ENCODE measurements at regions not wholly inside any gene's neighbourhood (a gene's known extent, or its start where the extent isn't known, plus 50 kb on each side); places are given as distances from the start of the nearest gene placed in this dataset.

- Histone ChIP-seq H3K9me3 (ENCODE audit: control insufficient read depth in 2 of 2, insufficient read depth in 1 of 2, low read length in 1 of 2) (no peaks in the 10 kb centered on the region), H3K4me1 (ENCODE audit: control insufficient read depth in 2 of 2, insufficient read depth in 2 of 2, low read length in 2 of 2) (no peaks in the 10 kb centered on the region), H3K27ac (ENCODE audit: low read depth in 1 of 2, low read length in 1 of 2) (no peak overlapping the region), H3K4me3 (ENCODE audit: low read length in 2 of 2) (no peak overlapping the region), H3K36me3 (ENCODE audit: control insufficient read depth in 2 of 2, insufficient read depth in 2 of 2, low read length in 1 of 2) (no peaks in the 10 kb centered on the region), H3K27me3 (ENCODE audit: control insufficient read depth in 2 of 2, insufficient read depth in 1 of 2, low read length in 1 of 2) (peaks cover 0 to 5% of the 10 kb centered on the region in 2 donors)
- DNase-seq (ENCODE audit: low read depth in 6 of 9, low spot score in 9 of 9), result no peak
- 84% methylated on average over 3 of the region's 3 CpGs for WGBS
Observed at GRCh38 chr20:58140787-58141425, 87.5 kb downstream of the ANKRD60 start.

DNA sequence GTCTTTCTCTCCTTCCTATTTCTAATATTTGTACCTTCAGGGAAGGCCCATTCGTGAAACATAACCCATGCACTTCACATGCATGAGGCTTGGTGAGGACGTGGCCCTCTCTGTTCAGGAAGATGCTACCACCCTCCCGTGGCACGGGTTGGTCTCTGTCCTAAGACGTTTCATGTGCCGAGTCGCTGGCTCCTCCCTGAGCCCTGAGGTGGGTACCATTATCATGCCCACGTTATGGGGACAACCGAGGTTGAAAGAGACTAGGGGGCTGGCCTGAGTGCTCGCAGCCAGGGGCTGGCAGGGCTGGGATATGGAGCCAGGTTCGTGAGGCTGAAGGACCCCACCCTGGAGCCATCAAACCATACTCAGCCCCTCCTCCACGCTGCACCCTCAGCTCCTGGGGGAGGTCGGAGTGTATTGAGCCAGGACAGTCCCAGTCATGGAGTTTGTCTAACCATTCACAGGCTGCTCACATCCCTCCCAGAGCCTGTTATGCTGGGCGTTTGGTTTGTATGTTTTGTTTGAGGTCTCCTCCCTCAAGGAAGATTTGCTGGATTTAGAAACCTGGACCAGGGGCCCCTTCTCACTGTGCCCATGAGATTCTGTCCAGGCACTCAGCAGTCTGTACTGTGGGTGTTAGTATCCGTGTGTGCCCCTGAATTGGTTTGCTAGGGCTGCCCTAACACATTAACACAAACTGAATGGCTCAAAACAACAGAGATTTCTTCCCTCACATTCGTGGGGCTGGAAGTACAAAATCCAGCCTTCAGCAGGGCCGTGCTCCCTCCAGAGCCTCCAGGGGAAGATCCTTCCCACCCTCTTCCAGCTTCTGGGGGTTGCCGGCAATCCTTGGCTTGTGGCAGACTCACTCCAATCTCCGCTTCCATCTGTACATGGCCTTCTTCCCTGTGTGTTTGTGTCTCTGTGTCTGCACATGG, 88.3 kb downstream of the ANKRD60 start:
- Histone ChIP-seq H3K27me3 (ENCODE audit: control insufficient read depth in 2 of 2, insufficient read depth in 1 of 2, low read length in 1 of 2) (peaks cover 0 to 12% of the 10 kb centered on the region in 2 donors), H3K36me3 (ENCODE audit: control insufficient read depth in 2 of 2, insufficient read depth in 2 of 2, low read length in 1 of 2) (no peaks in the 10 kb centered on the region), H3K4me1 (ENCODE audit: control insufficient read depth in 2 of 2, insufficient read depth in 2 of 2, low read length in 2 of 2) (no peaks in the 10 kb centered on the region), H3K27ac (ENCODE audit: low read depth in 1 of 2, low read length in 1 of 2) (no peak overlapping the region), H3K4me3 (ENCODE audit: low read length in 2 of 2) (no peak overlapping the region), H3K9me3 (ENCODE audit: control insufficient read depth in 2 of 2, insufficient read depth in 1 of 2, low read length in 1 of 2) (no peaks in the 10 kb centered on the region)
- 92% methylated on average over 19 of the region's 19 CpGs for WGBS
- DNase-seq (ENCODE audit: low read depth in 6 of 9, low spot score in 9 of 9), result no peak

DNA sequence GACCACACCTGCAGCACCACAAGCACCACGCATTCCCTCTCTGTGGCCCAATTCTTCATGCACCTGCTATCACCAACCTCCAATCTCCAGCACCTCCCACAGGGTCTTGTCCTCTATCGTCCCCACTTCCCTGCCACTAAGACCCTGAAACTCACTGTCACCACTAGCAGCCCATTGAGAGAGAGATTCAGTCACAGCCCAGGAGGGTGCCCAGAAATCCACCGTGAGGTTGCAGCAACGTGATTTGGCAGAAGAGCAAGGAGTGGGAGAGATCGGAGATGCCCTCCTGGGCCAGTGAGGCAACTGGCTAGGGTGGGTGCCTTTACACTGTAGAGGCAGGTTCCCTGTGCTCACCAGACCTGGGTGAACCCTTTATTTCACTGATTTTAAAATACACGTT, 90.1 kb downstream of the ANKRD60 start:
- Histone ChIP-seq H3K36me3 (ENCODE audit: control insufficient read depth in 2 of 2, insufficient read depth in 2 of 2, low read length in 1 of 2) (no peaks in the 10 kb centered on the region), H3K4me1 (ENCODE audit: control insufficient read depth in 2 of 2, insufficient read depth in 2 of 2, low read length in 2 of 2) (no peaks in the 10 kb centered on the region), H3K27ac (ENCODE audit: low read depth in 1 of 2, low read length in 1 of 2) (no peak overlapping the region), H3K27me3 (ENCODE audit: control insufficient read depth in 2 of 2, insufficient read depth in 1 of 2, low read length in 1 of 2) (peaks cover 4 to 15% of the 10 kb centered on the region in 2 donors), H3K9me3 (ENCODE audit: control insufficient read depth in 2 of 2, insufficient read depth in 1 of 2, low read length in 1 of 2) (no peaks in the 10 kb centered on the region), H3K4me3 (ENCODE audit: low read length in 2 of 2) (no peak overlapping the region)
- WGBS, result 92% methylated on average over 6 of the region's 6 CpGs
- no peak for DNase-seq (ENCODE audit: low read depth in 6 of 9, low spot score in 9 of 9)

DNA sequence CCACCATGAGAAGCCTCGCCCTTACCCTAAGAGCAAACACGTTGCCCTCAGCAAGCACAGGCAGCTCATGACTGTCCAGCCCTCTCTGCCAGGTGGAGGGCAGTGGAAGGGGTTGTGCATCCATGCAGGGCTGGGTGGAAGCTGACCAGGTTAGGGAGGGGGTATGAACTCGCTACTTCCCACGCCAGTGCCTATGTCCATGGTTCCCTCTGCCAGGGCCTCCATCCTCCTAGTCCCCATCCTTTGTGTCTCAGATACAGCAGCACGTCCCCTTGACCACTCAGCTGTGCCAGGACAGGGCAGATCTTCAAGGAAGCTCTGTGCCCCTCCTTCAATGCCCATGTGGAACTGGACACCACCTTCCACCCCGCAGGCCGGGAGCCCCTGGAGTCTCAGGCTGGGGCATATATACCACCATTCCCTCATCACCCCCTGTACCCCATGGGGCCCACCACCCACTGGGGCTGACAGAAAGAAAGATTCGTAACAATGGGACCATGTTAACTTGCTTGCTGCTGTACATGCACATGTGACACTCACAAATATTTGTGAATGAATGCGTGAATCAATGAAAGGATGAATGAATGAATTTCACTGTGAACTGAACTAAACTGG, 90.7 kb downstream of the ANKRD60 start:
- no peak for DNase-seq (ENCODE audit: low read depth in 6 of 9, low spot score in 9 of 9)
- no peaks in the 10 kb centered on the region for H3K9me3 ChIP-seq (ENCODE audit: control insufficient read depth in 2 of 2, insufficient read depth in 1 of 2, low read length in 1 of 2)
- H3K27me3 ChIP-seq (ENCODE audit: control insufficient read depth in 2 of 2, insufficient read depth in 1 of 2, low read length in 1 of 2), result peaks cover 7 to 15% of the 10 kb centered on the region in 2 donors
- no peak overlapping the region for H3K4me3 ChIP-seq (ENCODE audit: low read length in 2 of 2)
- H3K36me3 ChIP-seq (ENCODE audit: control insufficient read depth in 2 of 2, insufficient read depth in 2 of 2, low read length in 1 of 2), result no peaks in the 10 kb centered on the region
- 94% methylated on average over 9 of the region's 9 CpGs for WGBS
- H3K4me1 ChIP-seq (ENCODE audit: control insufficient read depth in 2 of 2, insufficient read depth in 2 of 2, low read length in 2 of 2), result no peaks in the 10 kb centered on the region
- no peak overlapping the region for H3K27ac ChIP-seq (ENCODE audit: low read depth in 1 of 2, low read length in 1 of 2)

GRCh38 chr20:58137236-58137635, 91.2 kb downstream of the ANKRD60 start:
- no peak for DNase-seq (ENCODE audit: low read depth in 6 of 9, low spot score in 9 of 9)
- no peak overlapping the region for H3K4me3 ChIP-seq (ENCODE audit: low read length in 2 of 2)
- H3K27me3 ChIP-seq (ENCODE audit: control insufficient read depth in 2 of 2, insufficient read depth in 1 of 2, low read length in 1 of 2), result peaks cover 9 to 19% of the 10 kb centered on the region in 2 donors
- WGBS, result 96% methylated on average over 7 of the region's 7 CpGs
- H3K27ac ChIP-seq (ENCODE audit: low read depth in 1 of 2, low read length in 1 of 2), result no peak overlapping the region
- no peaks in the 10 kb centered on the region for H3K4me1 ChIP-seq (ENCODE audit: control insufficient read depth in 2 of 2, insufficient read depth in 2 of 2, low read length in 2 of 2)
- no peaks in the 10 kb centered on the region for H3K36me3 ChIP-seq (ENCODE audit: control insufficient read depth in 2 of 2, insufficient read depth in 2 of 2, low read length in 1 of 2)
- no peaks in the 10 kb centered on the region for H3K9me3 ChIP-seq (ENCODE audit: control insufficient read depth in 2 of 2, insufficient read depth in 1 of 2, low read length in 1 of 2)

- Histone ChIP-seq H3K27ac (ENCODE audit: low read depth in 1 of 2, low read length in 1 of 2) (no peak overlapping the region), H3K4me3 (ENCODE audit: low read length in 2 of 2) (no peak overlapping the region), H3K27me3 (ENCODE audit: control insufficient read depth in 2 of 2, insufficient read depth in 1 of 2, low read length in 1 of 2) (peaks cover 9 to 27% of the 10 kb centered on the region in 2 donors), H3K4me1 (ENCODE audit: control insufficient read depth in 2 of 2, insufficient read depth in 2 of 2, low read length in 2 of 2) (no peaks in the 10 kb centered on the region), H3K36me3 (ENCODE audit: control insufficient read depth in 2 of 2, insufficient read depth in 2 of 2, low read length in 1 of 2) (no peaks in the 10 kb centered on the region), H3K9me3 (ENCODE audit: control insufficient read depth in 2 of 2, insufficient read depth in 1 of 2, low read length in 1 of 2) (no peaks in the 10 kb centered on the region)
- WGBS, result 65% methylated on average over 5 of the region's 5 CpGs
- DNase-seq (ENCODE audit: low read depth in 6 of 9, low spot score in 9 of 9), result no peak
Observed at GRCh38 chr20:58136149-58136484, 92.3 kb downstream of the ANKRD60 start.

GRCh38 chr20:58135441-58136148, 92.9 kb downstream of the ANKRD60 start:
- no peak for DNase-seq (ENCODE audit: low read depth in 6 of 9, low spot score in 9 of 9)
- Histone ChIP-seq H3K27ac (ENCODE audit: low read depth in 1 of 2, low read length in 1 of 2) (no peak overlapping the region), H3K4me3 (ENCODE audit: low read length in 2 of 2) (no peak overlapping the region), H3K4me1 (ENCODE audit: control insufficient read depth in 2 of 2, insufficient read depth in 2 of 2, low read length in 2 of 2) (no peaks in the 10 kb centered on the region), H3K36me3 (ENCODE audit: control insufficient read depth in 2 of 2, insufficient read depth in 2 of 2, low read length in 1 of 2) (no peaks in the 10 kb centered on the region), H3K27me3 (ENCODE audit: control insufficient read depth in 2 of 2, insufficient read depth in 1 of 2, low read length in 1 of 2) (peaks cover 9 to 32% of the 10 kb centered on the region in 2 donors), H3K9me3 (ENCODE audit: control insufficient read depth in 2 of 2, insufficient read depth in 1 of 2, low read length in 1 of 2) (no peaks in the 10 kb centered on the region)
- 38% methylated on average over 16 of the region's 16 CpGs for WGBS

GRCh38 chr20:58133020-58133808, 95.2 kb downstream of the ANKRD60 start:
- no peaks in the 10 kb centered on the region for H3K9me3 ChIP-seq (ENCODE audit: control insufficient read depth in 2 of 2, insufficient read depth in 1 of 2, low read length in 1 of 2)

More at GRCh38 chr20:58133020-58133808, 95.2 kb downstream of the ANKRD60 start:
- no peaks in the 10 kb centered on the region for H3K4me1 ChIP-seq (ENCODE audit: control insufficient read depth in 2 of 2, insufficient read depth in 2 of 2, low read length in 2 of 2)
- peaks cover 11 to 36% of the 10 kb centered on the region in 2 donors for H3K27me3 ChIP-seq (ENCODE audit: control insufficient read depth in 2 of 2, insufficient read depth in 1 of 2, low read length in 1 of 2)
- no peak for DNase-seq (ENCODE audit: low read depth in 6 of 9, low spot score in 9 of 9)
- H3K36me3 ChIP-seq (ENCODE audit: control insufficient read depth in 2 of 2, insufficient read depth in 2 of 2, low read length in 1 of 2), result no peaks in the 10 kb centered on the region
- no peak overlapping the region for H3K4me3 ChIP-seq (ENCODE audit: low read length in 2 of 2)
- WGBS, result 82% methylated on average over 9 of the region's 9 CpGs
- no peak overlapping the region for H3K27ac ChIP-seq (ENCODE audit: low read depth in 1 of 2, low read length in 1 of 2)

All from thymus (tissue), 11 donors.